Peyer's patch (tissue), 4 donors: ENCODE measurements at regions not wholly inside any gene's neighbourhood (a gene's known extent, or its start where the extent isn't known, plus 50 kb on each side); places are given as distances from the start of the nearest gene placed in this dataset.

ENCODE experiments used
- DNase-seq, 3 donors: peaks; one replicate each; pipeline ENCODE4 v3.0.0-alpha.2; 2017 to 2019
- H3K27ac ChIP-seq, 4 donors: fragments of 200-600 bp; sonication (generic); one replicate each; pipeline ENCODE4 v1.5.1; 2016 to 2019
- H3K27me3 ChIP-seq, 2 donors: fragments of 200-600 bp; sonication (generic); one replicate each; pipeline ENCODE4 v1.5.1; 2019
- H3K36me3 ChIP-seq, 3 donors: fragments of 200-600 bp; sonication (generic); one replicate each; pipeline ENCODE4 v1.5.1; 2016 to 2019
- H3K4me1 ChIP-seq, 4 donors: fragments of 200-600 bp; sonication (generic); one replicate each; pipeline ENCODE4 v1.5.1; 2016 to 2019
- H3K4me3 ChIP-seq, 4 donors: fragments of 200-600 bp; sonication (generic); 1 replicate in 3 of 4; 2 replicates in 1 of 4; pipeline ENCODE4 v1.5.1; 2016 to 2019; ENCODE audit warnings: mild to moderate bottlenecking in 1 of 4
- H3K9me3 ChIP-seq, 4 donors: fragments of 200-600 bp; sonication (generic); one replicate each; pipeline ENCODE4 v1.5.1; 2016 to 2019; ENCODE audit warnings: mild to moderate bottlenecking in 1 of 4
- POLR2A ChIP-seq, 2 donors: fragments of 450-650 bp; IDR thresholded peaks; one replicate each; pipeline ENCODE4 v1.5.1; 2017; ENCODE audit warnings: antibody characterized with exemption in 2 of 2, mild to moderate bottlenecking in 2 of 2, moderate library complexity in 2 of 2
- TF ChIP-seq, protein P1 (sequence below), 6 experiments: fragments of 450-650 bp in 4 of 6; fragments of 200-600 bp in 2 of 6; sonication (generic) in 1 of 6; IDR thresholded peaks; one replicate each; pipeline ENCODE4 v1.5.1; 2017 to 2019; ENCODE audit warnings: antibody characterized with exemption in 6 of 6, mild to moderate bottlenecking in 3 of 6, moderate library complexity in 1 of 6

DNA sequence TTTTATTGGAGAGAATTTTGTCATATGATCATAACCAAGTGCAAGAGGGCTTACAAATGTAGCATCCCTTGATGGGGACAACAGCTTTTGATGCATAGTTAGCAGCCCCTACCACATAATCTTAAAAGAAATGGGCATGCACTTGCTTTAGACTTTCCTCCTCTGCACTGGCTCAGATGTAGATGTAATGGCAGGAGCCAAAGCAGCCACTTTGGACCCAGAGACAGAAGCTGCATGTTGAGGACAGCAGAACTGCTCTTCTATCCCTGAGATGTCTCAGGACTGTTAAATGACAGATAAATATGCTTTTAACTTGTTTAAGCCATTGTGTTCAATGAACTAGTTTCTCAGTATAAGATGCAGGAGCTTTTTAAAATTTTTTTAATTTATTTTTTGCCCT lies 450.7 kb downstream of the TYW1 start:
- peaks cover 0 to 3% (median 0%) of the 10 kb centered on the region in 4 donors for H3K9me3 ChIP-seq
- no peak for TF ChIP-seq POLR2A (IDR thresholded peaks at IDR 0.05)
- TF ChIP-seq, protein P1, sequence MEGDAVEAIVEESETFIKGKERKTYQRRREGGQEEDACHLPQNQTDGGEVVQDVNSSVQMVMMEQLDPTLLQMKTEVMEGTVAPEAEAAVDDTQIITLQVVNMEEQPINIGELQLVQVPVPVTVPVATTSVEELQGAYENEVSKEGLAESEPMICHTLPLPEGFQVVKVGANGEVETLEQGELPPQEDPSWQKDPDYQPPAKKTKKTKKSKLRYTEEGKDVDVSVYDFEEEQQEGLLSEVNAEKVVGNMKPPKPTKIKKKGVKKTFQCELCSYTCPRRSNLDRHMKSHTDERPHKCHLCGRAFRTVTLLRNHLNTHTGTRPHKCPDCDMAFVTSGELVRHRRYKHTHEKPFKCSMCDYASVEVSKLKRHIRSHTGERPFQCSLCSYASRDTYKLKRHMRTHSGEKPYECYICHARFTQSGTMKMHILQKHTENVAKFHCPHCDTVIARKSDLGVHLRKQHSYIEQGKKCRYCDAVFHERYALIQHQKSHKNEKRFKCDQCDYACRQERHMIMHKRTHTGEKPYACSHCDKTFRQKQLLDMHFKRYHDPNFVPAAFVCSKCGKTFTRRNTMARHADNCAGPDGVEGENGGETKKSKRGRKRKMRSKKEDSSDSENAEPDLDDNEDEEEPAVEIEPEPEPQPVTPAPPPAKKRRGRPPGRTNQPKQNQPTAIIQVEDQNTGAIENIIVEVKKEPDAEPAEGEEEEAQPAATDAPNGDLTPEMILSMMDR (IDR thresholded peaks at IDR 0.05): no peak
- no peaks in the 10 kb centered on the region for H3K36me3 ChIP-seq
- DNase-seq: no peak
- no peaks in the 10 kb centered on the region for H3K27me3 ChIP-seq
- no peak overlapping the region for H3K4me3 ChIP-seq
- H3K4me1 ChIP-seq: no peaks in the 10 kb centered on the region
- H3K27ac ChIP-seq: no peak overlapping the region

DNA sequence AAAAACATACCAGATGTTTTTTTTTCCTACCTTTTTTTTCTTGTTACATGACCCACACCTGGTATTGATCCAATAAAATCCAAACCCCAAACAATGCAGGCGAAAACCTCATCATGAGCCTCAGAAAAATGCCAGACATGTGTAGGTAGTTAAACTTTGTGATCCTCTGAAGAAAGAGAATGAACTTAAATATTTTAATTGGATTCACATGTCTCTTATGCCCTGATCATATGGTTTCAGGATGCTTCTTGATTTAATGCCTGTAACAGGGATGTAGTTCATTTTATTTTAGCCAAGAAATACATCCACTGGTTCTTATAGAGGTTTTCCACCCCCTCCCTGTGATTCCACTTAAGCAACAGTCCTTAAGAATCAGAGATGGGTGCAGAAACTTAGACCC lies 451.6 kb downstream of the TYW1 start:
- no peak overlapping the region for H3K27ac ChIP-seq
- H3K27me3 ChIP-seq: no peaks in the 10 kb centered on the region
- no peak for DNase-seq
- no peak overlapping the region for H3K4me3 ChIP-seq
- peaks cover 0 to 3% (median 0%) of the 10 kb centered on the region in 4 donors for H3K9me3 ChIP-seq
- no peaks in the 10 kb centered on the region for H3K4me1 ChIP-seq
- no peaks in the 10 kb centered on the region for H3K36me3 ChIP-seq
- TF ChIP-seq, protein P1 (IDR thresholded peaks at IDR 0.05): no peak
- TF ChIP-seq POLR2A (IDR thresholded peaks at IDR 0.05): no peak

DNA sequence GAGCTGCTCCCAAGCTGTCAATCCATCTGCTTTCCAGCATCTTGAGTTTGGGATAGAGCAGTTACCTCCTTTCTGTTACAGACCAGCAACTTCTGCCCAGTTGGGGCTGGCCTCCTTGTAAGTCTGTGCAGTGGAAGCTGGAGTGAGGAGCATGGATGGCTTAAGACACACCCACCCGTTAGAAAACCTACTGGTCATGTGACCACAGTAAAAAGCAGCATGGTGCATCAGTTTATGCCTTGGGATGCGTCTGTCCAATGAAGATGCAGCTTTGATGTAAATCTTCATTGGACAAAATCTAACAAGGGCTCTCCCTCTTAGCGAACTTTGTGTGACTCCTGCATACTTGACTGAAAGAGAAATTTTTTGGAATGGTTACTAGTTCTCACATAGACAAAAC lies 453.5 kb downstream of the TYW1 start:
- Histone ChIP-seq H3K27me3 (no peaks in the 10 kb centered on the region), H3K36me3 (no peaks in the 10 kb centered on the region), H3K4me3 (no peak overlapping the region), H3K27ac (no peak overlapping the region), H3K4me1 (no peaks in the 10 kb centered on the region), H3K9me3 (no peaks in the 10 kb centered on the region)
- DNase-seq: no peak
- TF ChIP-seq POLR2A (IDR thresholded peaks at IDR 0.05): no peak
- TF ChIP-seq, protein P1 (IDR thresholded peaks at IDR 0.05): no peak

DNA sequence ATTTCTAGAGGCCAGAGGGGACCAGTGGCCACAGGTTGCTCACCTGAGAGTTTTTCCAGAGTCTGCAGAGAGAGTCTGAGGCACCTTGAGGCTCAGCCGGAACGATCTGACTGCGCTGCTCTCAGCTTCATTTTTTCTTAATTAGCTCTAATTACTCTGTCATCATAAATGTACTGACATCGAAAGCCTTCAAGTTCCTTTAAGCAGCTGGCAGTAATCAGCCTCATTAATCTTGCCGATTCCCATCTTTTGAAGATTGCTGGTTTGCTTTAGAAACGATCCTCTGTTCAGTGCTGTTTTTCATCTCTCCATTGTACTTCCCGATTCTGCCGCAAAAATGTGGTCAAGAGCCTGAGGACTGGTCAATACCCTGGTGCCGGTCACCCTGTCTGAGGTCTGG lies 454.7 kb downstream of the TYW1 start:
- Histone ChIP-seq H3K27ac (no peak overlapping the region), H3K36me3 (no peaks in the 10 kb centered on the region), H3K9me3 (no peaks in the 10 kb centered on the region), H3K4me1 (no peaks in the 10 kb centered on the region), H3K27me3 (no peaks in the 10 kb centered on the region), H3K4me3 (no peak overlapping the region)
- no peak for TF ChIP-seq POLR2A (IDR thresholded peaks at IDR 0.05)
- TF ChIP-seq, protein P1 (IDR thresholded peaks at IDR 0.05): no peak
- no peak for DNase-seq

DNA sequence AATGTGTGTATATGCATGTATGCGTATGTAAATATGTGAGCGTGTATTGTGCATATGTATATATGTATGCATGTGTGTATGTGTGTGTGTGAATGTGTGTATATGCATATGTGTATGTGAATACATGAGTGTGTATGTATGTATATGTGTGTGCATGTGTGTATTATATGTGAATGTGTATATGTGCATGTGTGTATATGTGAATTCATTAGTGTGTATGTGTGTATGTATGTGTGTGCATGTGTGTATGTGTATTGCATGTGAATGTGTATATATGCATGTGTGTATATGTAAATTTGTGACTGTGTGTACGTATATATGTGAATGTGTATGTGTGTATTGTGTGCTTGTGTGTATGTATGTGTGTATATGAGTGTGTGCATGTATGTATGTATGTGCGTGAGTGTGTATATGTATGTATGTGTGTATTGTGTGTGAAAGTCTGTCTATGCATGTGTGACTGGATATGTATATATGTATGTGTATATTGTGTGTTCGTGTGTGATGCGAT lies 455.9 kb downstream of the TYW1 start:
- Histone ChIP-seq H3K27ac (no peak overlapping the region), H3K27me3 (no peaks in the 10 kb centered on the region), H3K36me3 (no peaks in the 10 kb centered on the region), H3K9me3 (no peaks in the 10 kb centered on the region), H3K4me1 (no peaks in the 10 kb centered on the region), H3K4me3 (no peak overlapping the region)
- no peak for DNase-seq
- no peak for TF ChIP-seq POLR2A (IDR thresholded peaks at IDR 0.05)
- TF ChIP-seq, protein P1 (IDR thresholded peaks at IDR 0.05): no peak
